ENCODE measurements at regions not wholly inside any gene's neighbourhood (a gene's known extent, or its start where the extent isn't known, plus 50 kb on each side); places are given as distances from the start of the nearest gene placed in this dataset.

DNA sequence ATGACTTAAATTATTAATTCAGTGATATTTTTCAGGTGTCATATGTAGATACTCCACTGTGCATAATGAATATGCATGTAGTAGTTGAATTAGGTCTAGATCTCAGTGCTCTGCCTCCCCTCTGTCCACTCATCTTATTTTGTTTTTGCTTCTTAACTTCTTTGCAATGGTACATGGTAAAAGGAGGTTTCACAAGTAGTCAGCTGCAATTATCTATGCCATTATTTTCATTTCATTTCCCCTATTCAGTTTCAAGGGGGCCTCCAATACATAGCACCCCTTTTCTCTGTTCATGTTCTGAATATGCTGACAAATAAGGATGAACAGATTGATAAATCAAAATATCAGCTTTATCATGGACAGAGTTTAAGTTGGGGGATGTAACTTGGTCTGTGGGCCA, 511.6 kb upstream of the ZNF608 start:
- Mint-ChIP-seq H3K36me3 (ENCODE audit: low read depth) (peaks cover 11% of the 10 kb centered on the region), H3K27me3 (ENCODE audit: insufficient read depth) (no peaks in the 10 kb centered on the region), H3K27ac (no peak overlapping the region), H3K4me3 (no peak overlapping the region), H3K4me1 (peaks cover 7% of the 10 kb centered on the region), H3K9me3 (peaks cover 25% of the 10 kb centered on the region)
- H3K9me3 ChIP-seq (ENCODE audit: control insufficient read depth, low read length), result peaks cover 23% of the 10 kb centered on the region
- no peak for DNase-seq
- no peak overlapping the region for H3K9ac ChIP-seq (ENCODE audit: extremely low read depth, low read length, poor library complexity, severe bottlenecking)
- H3K27ac ChIP-seq (ENCODE audit: low read depth, low read length), result no peak overlapping the region
- TF ChIP-seq, protein P1, sequence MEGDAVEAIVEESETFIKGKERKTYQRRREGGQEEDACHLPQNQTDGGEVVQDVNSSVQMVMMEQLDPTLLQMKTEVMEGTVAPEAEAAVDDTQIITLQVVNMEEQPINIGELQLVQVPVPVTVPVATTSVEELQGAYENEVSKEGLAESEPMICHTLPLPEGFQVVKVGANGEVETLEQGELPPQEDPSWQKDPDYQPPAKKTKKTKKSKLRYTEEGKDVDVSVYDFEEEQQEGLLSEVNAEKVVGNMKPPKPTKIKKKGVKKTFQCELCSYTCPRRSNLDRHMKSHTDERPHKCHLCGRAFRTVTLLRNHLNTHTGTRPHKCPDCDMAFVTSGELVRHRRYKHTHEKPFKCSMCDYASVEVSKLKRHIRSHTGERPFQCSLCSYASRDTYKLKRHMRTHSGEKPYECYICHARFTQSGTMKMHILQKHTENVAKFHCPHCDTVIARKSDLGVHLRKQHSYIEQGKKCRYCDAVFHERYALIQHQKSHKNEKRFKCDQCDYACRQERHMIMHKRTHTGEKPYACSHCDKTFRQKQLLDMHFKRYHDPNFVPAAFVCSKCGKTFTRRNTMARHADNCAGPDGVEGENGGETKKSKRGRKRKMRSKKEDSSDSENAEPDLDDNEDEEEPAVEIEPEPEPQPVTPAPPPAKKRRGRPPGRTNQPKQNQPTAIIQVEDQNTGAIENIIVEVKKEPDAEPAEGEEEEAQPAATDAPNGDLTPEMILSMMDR (conservative IDR thresholded peaks at IDR 0.05), result no peak
- no peak overlapping the region for H3K4me3 ChIP-seq (ENCODE audit: low read length)
- no peaks in the 10 kb centered on the region for H3K4me1 ChIP-seq (ENCODE audit: control insufficient read depth, insufficient read depth, low read length)
- no peaks in the 10 kb centered on the region for H3K27me3 ChIP-seq (ENCODE audit: control insufficient read depth, insufficient read depth, low read length, poor library complexity, severe bottlenecking)
- H3K36me3 ChIP-seq (ENCODE audit: control insufficient read depth, insufficient read depth, low read length), result no peaks in the 10 kb centered on the region

DNA sequence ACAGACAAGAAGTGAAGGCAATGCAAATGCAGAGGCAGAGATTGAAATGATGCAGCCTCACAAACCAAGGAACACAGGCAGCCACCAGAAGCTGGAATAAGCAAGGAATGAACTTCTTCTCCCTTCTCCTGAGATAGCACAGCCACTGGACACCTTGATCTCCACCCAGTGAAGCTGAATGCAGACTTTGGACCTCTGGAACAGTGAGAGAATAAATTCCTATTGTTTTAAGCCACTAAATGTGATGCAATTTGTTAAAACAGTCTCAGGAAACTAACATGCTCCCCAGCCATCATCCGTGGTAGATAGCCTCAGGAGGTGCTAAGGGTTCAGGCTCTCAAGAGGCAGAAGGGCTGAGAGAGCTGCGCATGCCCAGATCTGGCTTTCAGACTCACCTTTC, 512.2 kb upstream of the ZNF608 start:
- H3K27ac Mint-ChIP-seq, result no peak overlapping the region
- Histone ChIP-seq H3K36me3 (ENCODE audit: control insufficient read depth, insufficient read depth, low read length) (no peaks in the 10 kb centered on the region), H3K9ac (ENCODE audit: extremely low read depth, low read length, poor library complexity, severe bottlenecking) (no peak overlapping the region), H3K9me3 (ENCODE audit: control insufficient read depth, low read length) (peaks cover 17% of the 10 kb centered on the region), H3K27ac (ENCODE audit: low read depth, low read length) (no peak overlapping the region), H3K4me1 (ENCODE audit: control insufficient read depth, insufficient read depth, low read length) (no peaks in the 10 kb centered on the region), H3K4me3 (ENCODE audit: low read length) (no peak overlapping the region), H3K27me3 (ENCODE audit: control insufficient read depth, insufficient read depth, low read length, poor library complexity, severe bottlenecking) (no peaks in the 10 kb centered on the region)
- H3K9me3 Mint-ChIP-seq, result peaks cover 19% of the 10 kb centered on the region
- TF ChIP-seq, protein P1 (conservative IDR thresholded peaks at IDR 0.05), result no peak
- no peak overlapping the region for H3K4me3 Mint-ChIP-seq
- no peaks in the 10 kb centered on the region for H3K27me3 Mint-ChIP-seq (ENCODE audit: insufficient read depth)
- DNase-seq, result no peak
- H3K36me3 Mint-ChIP-seq (ENCODE audit: low read depth), result peaks cover 11% of the 10 kb centered on the region
- 69 to 85% methylated on average over 2 of the region's 2 CpGs for WGBS, 2 experiments (ENCODE audit: insufficient coverage in 1 of 2, insufficient read length in 1 of 2)
- peaks cover 7% of the 10 kb centered on the region for H3K4me1 Mint-ChIP-seq

DNA sequence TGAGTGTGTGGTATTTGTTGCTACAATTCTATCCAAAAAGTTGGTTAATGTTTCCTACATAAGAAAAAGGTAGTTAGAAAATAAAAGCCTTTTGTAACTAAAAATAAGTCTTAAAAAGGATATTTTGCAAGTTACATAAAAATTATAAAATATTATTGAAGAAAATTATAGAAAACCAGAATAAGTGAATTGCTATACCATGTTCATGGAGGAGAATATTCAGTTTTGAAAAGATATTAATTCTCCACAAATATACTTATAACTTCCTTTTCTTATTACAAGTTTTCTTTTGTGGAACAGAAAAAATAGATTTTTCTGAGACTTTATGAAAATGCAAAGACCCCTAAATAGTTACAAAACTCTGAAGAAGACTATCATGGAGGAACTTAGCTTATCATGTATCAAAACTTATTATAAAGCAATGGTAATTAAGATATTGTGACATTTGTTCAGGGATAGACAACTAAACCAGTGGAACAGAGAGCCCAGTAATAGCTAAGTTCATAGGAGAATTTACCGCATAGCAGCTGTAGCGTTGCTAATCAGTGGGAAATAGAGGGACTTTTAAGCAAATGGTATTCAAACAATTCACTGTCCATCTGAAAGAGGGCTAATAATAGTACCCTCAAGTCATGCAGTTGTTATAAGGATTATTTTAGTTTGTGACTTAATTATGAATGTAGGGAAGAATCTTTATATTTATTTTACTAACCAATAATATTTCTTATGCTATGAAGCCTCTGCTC, 515.2 kb upstream of the ZNF608 start:
- 93 to 100% methylated on average over 2 of the region's 2 CpGs for WGBS, 2 experiments (ENCODE audit: insufficient coverage in 1 of 2, insufficient read length in 1 of 2)

More for the DNA sequence above, 515.2 kb upstream of the ZNF608 start:
- DNase-seq, result no peak
- H3K36me3 Mint-ChIP-seq (ENCODE audit: low read depth), result peaks cover 1% of the 10 kb centered on the region
- no peak overlapping the region for H3K27ac Mint-ChIP-seq
- H3K4me3 Mint-ChIP-seq, result no peak overlapping the region
- TF ChIP-seq, protein P1 (conservative IDR thresholded peaks at IDR 0.05), result no peak
- H3K9me3 ChIP-seq (ENCODE audit: control insufficient read depth, low read length), result no peaks in the 10 kb centered on the region
- no peaks in the 10 kb centered on the region for H3K9me3 Mint-ChIP-seq
- no peak overlapping the region for H3K4me3 ChIP-seq (ENCODE audit: low read length)
- peaks cover 5% of the 10 kb centered on the region for H3K4me1 Mint-ChIP-seq
- H3K27me3 ChIP-seq (ENCODE audit: control insufficient read depth, insufficient read depth, low read length, poor library complexity, severe bottlenecking), result no peaks in the 10 kb centered on the region
- H3K4me1 ChIP-seq (ENCODE audit: control insufficient read depth, insufficient read depth, low read length), result no peaks in the 10 kb centered on the region
- no peaks in the 10 kb centered on the region for H3K27me3 Mint-ChIP-seq (ENCODE audit: insufficient read depth)
- H3K9ac ChIP-seq (ENCODE audit: extremely low read depth, low read length, poor library complexity, severe bottlenecking), result no peak overlapping the region
- H3K36me3 ChIP-seq (ENCODE audit: control insufficient read depth, insufficient read depth, low read length), result no peaks in the 10 kb centered on the region
- H3K27ac ChIP-seq (ENCODE audit: low read depth, low read length), result no peak overlapping the region
